ENCODE measurements at regions not wholly inside any gene's neighbourhood (a gene's known extent, or its start where the extent isn't known, plus 50 kb on each side); places are given as distances from the start of the nearest gene placed in this dataset.

DNA sequence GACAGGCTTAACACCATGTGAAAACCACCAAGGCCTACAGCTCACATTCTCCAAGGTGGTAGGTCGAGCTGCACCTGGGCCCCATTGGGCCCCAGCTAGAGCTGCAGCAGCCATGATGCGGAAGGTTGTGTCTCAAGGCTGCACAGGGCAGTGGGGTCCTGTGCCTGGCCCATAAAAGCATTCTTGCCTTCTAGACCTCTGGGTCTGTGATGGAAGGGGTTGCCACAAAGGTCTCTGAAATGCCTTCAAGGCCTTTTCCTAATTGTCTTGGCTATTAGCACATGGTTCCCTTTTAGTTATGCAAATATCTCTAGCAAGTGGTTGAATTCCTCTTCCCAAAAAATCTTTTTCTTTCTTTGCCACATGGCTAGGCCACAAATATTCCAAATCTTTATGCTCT lies 52.5 kb upstream of the C11orf58 start:
- no peak for DNase-seq (ENCODE audit: low read depth)
- H3K4me3 ChIP-seq (ENCODE audit: low read depth, low read length): no peak overlapping the region
- TF ChIP-seq, protein P1, sequence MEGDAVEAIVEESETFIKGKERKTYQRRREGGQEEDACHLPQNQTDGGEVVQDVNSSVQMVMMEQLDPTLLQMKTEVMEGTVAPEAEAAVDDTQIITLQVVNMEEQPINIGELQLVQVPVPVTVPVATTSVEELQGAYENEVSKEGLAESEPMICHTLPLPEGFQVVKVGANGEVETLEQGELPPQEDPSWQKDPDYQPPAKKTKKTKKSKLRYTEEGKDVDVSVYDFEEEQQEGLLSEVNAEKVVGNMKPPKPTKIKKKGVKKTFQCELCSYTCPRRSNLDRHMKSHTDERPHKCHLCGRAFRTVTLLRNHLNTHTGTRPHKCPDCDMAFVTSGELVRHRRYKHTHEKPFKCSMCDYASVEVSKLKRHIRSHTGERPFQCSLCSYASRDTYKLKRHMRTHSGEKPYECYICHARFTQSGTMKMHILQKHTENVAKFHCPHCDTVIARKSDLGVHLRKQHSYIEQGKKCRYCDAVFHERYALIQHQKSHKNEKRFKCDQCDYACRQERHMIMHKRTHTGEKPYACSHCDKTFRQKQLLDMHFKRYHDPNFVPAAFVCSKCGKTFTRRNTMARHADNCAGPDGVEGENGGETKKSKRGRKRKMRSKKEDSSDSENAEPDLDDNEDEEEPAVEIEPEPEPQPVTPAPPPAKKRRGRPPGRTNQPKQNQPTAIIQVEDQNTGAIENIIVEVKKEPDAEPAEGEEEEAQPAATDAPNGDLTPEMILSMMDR (IDR thresholded peaks at IDR 0.05; ENCODE audit: insufficient read depth, low read length): no peak

DNA sequence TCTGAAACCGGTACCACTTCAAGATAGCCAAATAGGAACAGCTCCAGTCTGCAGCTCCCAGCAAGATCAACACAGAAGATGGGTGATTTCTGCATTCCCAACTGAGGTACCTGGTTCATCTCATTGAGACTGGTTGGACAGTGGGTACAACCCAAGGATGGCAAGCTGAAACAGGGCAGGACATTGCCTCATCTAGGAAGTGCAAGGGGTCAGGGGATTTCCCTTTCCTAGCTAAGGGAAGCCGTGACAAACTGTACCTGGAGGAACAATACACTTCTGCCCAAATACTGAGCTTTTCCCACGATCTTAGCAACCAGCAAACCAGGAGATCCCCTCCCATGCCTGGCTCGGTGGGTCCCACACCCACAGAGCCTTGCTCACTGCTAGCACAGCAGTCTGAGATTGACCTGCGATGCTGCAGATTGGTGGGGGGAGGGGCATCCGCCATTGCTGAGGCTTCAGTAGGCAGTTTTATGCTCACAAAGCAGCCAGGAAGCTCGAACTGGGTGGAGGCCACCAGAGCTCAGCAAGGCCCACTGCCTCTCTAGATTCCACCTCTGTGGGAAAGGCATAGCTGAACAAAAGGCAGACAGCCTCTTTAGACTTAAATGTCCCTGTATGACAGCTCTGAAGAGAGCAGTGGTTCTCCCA lies 59.9 kb upstream of the C11orf58 start:
- DNase-seq (ENCODE audit: low read depth): no peak
- TF ChIP-seq, protein P1 (IDR thresholded peaks at IDR 0.05; ENCODE audit: insufficient read depth, low read length): no peak
- H3K4me3 ChIP-seq (ENCODE audit: low read depth, low read length): no peak overlapping the region

- no peak overlapping the region for H3K4me3 ChIP-seq (ENCODE audit: low read depth, low read length)
- no peak for DNase-seq (ENCODE audit: low read depth)
- TF ChIP-seq, protein P1 (IDR thresholded peaks at IDR 0.05; ENCODE audit: insufficient read depth, low read length): no peak
These were observed 68.5 kb upstream of the C11orf58 start for GRCh38 chr11:16669799-16670415.

- no peak overlapping the region for H3K4me3 ChIP-seq (ENCODE audit: low read depth, low read length)
- no peak for DNase-seq (ENCODE audit: low read depth)
- TF ChIP-seq, protein P1 (IDR thresholded peaks at IDR 0.05; ENCODE audit: insufficient read depth, low read length): peak; percentile 18
These were observed 105.9 kb upstream of the C11orf58 start for GRCh38 chr11:16632295-16633200.

DNA sequence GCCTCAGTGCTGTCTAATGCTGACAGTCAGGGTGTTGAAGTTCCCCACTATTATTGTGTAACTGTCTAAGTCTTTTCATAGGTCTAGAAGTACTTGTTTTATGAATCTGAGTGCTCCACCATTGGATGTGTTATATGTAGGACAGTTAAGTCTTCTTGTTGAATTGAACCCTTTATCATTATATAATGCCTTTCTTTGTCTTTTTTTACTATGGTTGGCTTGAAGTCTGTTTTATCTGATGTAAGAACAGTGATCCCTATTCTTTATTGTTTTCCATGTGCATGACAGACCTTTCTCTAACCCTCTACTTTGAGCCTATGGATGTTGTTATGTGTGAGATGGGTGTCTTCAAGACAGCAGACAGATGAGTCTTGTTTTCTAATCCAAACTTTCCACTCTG lies 107.8 kb upstream of the C11orf58 start:
- no peak for DNase-seq (ENCODE audit: low read depth)
- H3K4me3 ChIP-seq (ENCODE audit: low read depth, low read length): no peak overlapping the region
- TF ChIP-seq, protein P1 (IDR thresholded peaks at IDR 0.05; ENCODE audit: insufficient read depth, low read length): no peak

GRCh38 chr11:16618431-16618830 lies 120.0 kb upstream of the C11orf58 start:
- no peak overlapping the region for H3K4me3 ChIP-seq (ENCODE audit: low read depth, low read length)
- TF ChIP-seq, protein P1 (IDR thresholded peaks at IDR 0.05; ENCODE audit: insufficient read depth, low read length): no peak
- DNase-seq (ENCODE audit: low read depth): no peak
